ENCODE measurements at regions not wholly inside any gene's neighbourhood (a gene's known extent, or its start where the extent isn't known, plus 50 kb on each side); places are given as distances from the start of the nearest gene placed in this dataset.

DNA sequence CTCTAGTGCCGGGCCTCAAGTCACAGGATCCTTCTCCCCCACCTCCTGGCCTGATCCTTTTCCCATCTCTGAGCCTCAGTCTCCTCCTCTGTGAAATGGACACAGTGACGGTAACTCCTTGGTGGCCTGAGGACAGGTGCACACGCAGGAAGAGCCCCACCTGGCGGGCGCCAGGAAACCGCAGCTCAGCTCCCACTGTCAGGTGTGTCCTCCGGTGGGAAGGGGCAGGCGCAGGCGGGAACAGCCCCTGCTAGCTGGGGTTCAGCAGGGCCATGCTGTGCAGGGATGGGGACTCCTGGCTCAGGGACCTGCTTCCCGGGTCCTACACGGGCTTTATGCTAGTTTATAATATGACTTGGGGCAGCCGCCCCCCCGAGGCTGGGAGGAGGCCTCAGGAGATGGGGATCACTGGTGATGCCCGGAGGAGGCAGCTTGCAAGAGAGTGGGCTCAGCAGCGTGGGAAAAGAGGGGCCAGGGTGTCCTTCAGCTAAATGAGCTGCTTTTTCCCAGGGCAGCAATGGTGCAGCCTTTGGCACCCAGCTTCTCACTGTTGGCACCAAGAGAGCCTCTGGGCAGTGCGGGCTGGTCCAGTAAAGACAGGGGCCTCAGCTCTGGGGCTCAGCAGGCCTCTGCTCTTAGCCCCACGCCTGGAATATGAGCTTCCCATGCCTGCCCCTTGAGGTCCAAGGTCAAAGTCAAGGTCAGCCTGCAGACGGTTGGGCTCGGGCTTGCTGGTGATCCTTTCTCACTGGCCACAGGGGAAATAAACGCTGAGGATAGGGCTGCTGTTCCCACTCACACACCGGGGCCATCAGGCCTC is 68.0 kb upstream of the FAM20C start:
- no peak overlapping the region for H3K9ac ChIP-seq (ENCODE audit: low read length)
- H2AFZ ChIP-seq (ENCODE audit: low read depth, low read length) = no peak overlapping the region
- H3K4me3 ChIP-seq (ENCODE audit: low read length) = no peak overlapping the region
- no peak overlapping the region for H3K4me2 ChIP-seq (ENCODE audit: low read length)
- H3K36me3 ChIP-seq (ENCODE audit: insufficient read depth, low read length) = no peaks in the 10 kb centered on the region
- no peaks in the 10 kb centered on the region for H3K9me3 ChIP-seq (ENCODE audit: low read length)
- no peak overlapping the region for H3K27ac ChIP-seq (ENCODE audit: low read length)
- TF ChIP-seq RAD21 (conservative IDR thresholded peaks at IDR 0.05) (no peak), POLR2AphosphoS5 (IDR thresholded peaks at IDR 0.05) (no peak), CTCF (IDR thresholded peaks at IDR 0.05; ENCODE audit: poor library complexity, severe bottlenecking) (no peak), REST (IDR thresholded peaks at IDR 0.05; ENCODE audit: borderline replicate concordance) (no peak), SMC3 (conservative IDR thresholded peaks at IDR 0.05; ENCODE audit: poor library complexity) (no peak), MXI1 (conservative IDR thresholded peaks at IDR 0.05; ENCODE audit: poor library complexity, severe bottlenecking) (no peak), EP300 (conservative IDR thresholded peaks at IDR 0.05; ENCODE audit: poor library complexity, severe bottlenecking) (no peak), TAF1 (IDR thresholded peaks at IDR 0.05; ENCODE audit: low read depth) (no peak), EZH2 (IDR thresholded peaks at IDR 0.05; ENCODE audit: borderline replicate concordance, insufficient read depth, low read length, poor library complexity, severe bottlenecking) (no peak)
- no peaks in the 10 kb centered on the region for H3K9me2 ChIP-seq (ENCODE audit: insufficient read depth, low read length)
- no peaks in the 10 kb centered on the region for H4K20me1 ChIP-seq (ENCODE audit: insufficient read depth)
- no peaks in the 10 kb centered on the region for H3K79me2 ChIP-seq (replicated peaks; ENCODE audit: insufficient read depth, low read length)
- H3K27me3 ChIP-seq (ENCODE audit: insufficient read depth, low read depth, low read length) = no peaks in the 10 kb centered on the region
- H3F3A ChIP-seq (ENCODE audit: insufficient read depth, low read length, poor library complexity, severe bottlenecking) = no peaks in the 10 kb centered on the region

DNA sequence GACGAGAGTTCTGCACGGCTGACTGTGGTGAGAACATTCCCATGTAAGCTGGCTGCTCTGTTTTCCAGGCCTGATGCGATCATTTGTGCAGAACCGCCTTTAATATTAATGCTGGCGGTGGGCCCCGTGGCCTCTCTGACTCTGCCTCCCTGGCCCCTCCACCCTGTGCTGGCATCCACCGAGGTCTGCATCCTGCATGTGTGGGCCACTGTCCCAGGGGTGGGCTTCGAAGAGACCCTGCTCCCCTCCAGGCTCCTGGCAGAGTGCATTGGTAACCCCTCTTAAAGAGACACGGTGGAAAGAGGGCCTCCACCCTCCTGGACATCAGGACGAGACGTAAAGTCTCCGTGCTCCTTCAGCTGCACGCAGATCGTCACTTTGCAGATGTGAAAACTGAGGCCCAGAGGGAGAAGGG is 67.3 kb upstream of the FAM20C start:
- Histone ChIP-seq H3K27ac (ENCODE audit: low read length) (no peak overlapping the region), H3K36me3 (ENCODE audit: insufficient read depth, low read length) (no peaks in the 10 kb centered on the region), H4K20me1 (ENCODE audit: insufficient read depth) (no peaks in the 10 kb centered on the region), H3K27me3 (ENCODE audit: insufficient read depth, low read depth, low read length) (no peaks in the 10 kb centered on the region), H3K4me2 (ENCODE audit: low read length) (no peak overlapping the region), H3F3A (ENCODE audit: insufficient read depth, low read length, poor library complexity, severe bottlenecking) (no peaks in the 10 kb centered on the region), H3K79me2 (replicated peaks; ENCODE audit: insufficient read depth, low read length) (no peaks in the 10 kb centered on the region), H3K9me2 (ENCODE audit: insufficient read depth, low read length) (no peaks in the 10 kb centered on the region), H3K4me3 (ENCODE audit: low read length) (no peak overlapping the region), H3K9ac (ENCODE audit: low read length) (no peak overlapping the region), H2AFZ (ENCODE audit: low read depth, low read length) (no peak overlapping the region), H3K9me3 (ENCODE audit: low read length) (no peaks in the 10 kb centered on the region)
- TF ChIP-seq EP300 (conservative IDR thresholded peaks at IDR 0.05; ENCODE audit: poor library complexity, severe bottlenecking) (no peak), POLR2AphosphoS5 (IDR thresholded peaks at IDR 0.05) (no peak), SMC3 (conservative IDR thresholded peaks at IDR 0.05; ENCODE audit: poor library complexity) (no peak)

All from neural cell (in vitro differentiated cells).